ENCODE measurements at regions not wholly inside any gene's neighbourhood (a gene's known extent, or its start where the extent isn't known, plus 50 kb on each side); places are given as distances from the start of the nearest gene placed in this dataset.

DNA sequence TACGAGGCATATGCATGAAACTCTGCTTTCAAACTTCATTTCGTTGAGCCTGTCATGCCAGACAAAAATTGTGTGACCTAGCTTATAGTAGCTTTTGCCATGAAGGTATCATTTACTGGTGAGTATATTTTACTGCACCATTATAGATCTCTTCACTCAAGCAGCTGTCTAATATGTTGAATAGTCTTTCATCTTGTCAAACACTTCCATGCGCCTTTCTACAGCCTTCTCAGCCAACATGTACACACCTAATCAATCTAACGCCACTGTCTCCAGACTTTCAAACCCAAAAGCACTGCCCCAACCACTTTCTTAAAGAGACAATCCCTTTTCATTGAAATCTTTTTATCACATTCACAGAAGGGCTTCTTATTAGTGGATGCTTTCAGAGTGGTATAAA lies 757.4 kb downstream of the VRK1 start:
- H3K36me3 ChIP-seq (ENCODE audit: control insufficient read depth, insufficient read depth, low read length): no peaks in the 10 kb centered on the region
- no peaks in the 10 kb centered on the region for H3K27me3 ChIP-seq (replicated peaks; ENCODE audit: control insufficient read depth, insufficient read depth, low read length)
- TF ChIP-seq, protein P1, sequence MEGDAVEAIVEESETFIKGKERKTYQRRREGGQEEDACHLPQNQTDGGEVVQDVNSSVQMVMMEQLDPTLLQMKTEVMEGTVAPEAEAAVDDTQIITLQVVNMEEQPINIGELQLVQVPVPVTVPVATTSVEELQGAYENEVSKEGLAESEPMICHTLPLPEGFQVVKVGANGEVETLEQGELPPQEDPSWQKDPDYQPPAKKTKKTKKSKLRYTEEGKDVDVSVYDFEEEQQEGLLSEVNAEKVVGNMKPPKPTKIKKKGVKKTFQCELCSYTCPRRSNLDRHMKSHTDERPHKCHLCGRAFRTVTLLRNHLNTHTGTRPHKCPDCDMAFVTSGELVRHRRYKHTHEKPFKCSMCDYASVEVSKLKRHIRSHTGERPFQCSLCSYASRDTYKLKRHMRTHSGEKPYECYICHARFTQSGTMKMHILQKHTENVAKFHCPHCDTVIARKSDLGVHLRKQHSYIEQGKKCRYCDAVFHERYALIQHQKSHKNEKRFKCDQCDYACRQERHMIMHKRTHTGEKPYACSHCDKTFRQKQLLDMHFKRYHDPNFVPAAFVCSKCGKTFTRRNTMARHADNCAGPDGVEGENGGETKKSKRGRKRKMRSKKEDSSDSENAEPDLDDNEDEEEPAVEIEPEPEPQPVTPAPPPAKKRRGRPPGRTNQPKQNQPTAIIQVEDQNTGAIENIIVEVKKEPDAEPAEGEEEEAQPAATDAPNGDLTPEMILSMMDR (IDR thresholded peaks at IDR 0.05; ENCODE audit: insufficient read depth, low read length, poor library complexity, severe bottlenecking): no peak
- no peak overlapping the region for H3K4me3 ChIP-seq (replicated peaks; ENCODE audit: low read depth, low read length)
- DNase-seq (ENCODE audit: extremely low read depth, insufficient read length): no peak

DNA sequence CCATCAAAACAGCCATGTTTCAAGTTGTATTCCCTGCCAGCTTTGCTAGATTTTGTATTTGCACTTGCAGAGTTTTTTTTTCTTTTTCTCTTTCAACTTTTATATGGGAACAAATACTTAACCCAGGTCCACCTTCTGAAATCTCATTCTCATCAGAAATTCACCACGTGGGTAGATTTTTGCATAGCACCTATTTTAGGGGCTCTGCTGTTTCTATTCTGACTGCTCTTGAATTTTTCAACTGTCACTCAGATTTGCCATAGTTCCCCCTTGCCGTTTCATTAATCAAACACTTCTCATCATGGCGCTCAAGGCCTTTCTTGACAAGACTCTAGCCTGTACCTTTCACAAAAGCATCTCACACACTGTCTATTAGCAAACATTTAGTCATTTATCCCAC lies 767.2 kb downstream of the VRK1 start:
- no peak for DNase-seq (ENCODE audit: extremely low read depth, insufficient read length)
- no peak overlapping the region for H3K4me3 ChIP-seq (replicated peaks; ENCODE audit: low read depth, low read length)
- TF ChIP-seq, protein P1 (IDR thresholded peaks at IDR 0.05; ENCODE audit: insufficient read depth, low read length, poor library complexity, severe bottlenecking): no peak
- no peaks in the 10 kb centered on the region for H3K27me3 ChIP-seq (replicated peaks; ENCODE audit: control insufficient read depth, insufficient read depth, low read length)
- H3K36me3 ChIP-seq (ENCODE audit: control insufficient read depth, insufficient read depth, low read length): no peaks in the 10 kb centered on the region

DNA sequence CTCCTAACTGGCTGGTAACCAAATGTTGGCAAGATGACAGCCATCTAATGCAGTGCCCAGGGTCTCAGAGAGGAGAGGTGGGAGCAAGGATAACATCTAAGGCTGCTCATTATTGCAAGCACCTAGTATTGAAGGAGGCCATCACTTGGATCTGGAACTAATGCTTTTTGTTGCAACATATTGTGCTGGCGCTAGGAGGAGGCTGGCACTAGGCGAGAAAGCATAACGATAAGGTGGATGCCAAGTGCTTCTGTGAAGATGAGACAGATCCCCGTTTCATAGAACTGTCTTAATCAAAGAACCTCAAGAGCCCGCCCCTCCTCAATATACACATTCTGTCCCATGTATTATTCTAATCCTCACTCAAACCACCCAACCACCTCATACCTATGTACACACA lies 774.0 kb downstream of the VRK1 start:
- TF ChIP-seq, protein P1 (IDR thresholded peaks at IDR 0.05; ENCODE audit: insufficient read depth, low read length, poor library complexity, severe bottlenecking): no peak
- no peaks in the 10 kb centered on the region for H3K36me3 ChIP-seq (ENCODE audit: control insufficient read depth, insufficient read depth, low read length)
- no peak overlapping the region for H3K4me3 ChIP-seq (replicated peaks; ENCODE audit: low read depth, low read length)
- no peak for DNase-seq (ENCODE audit: extremely low read depth, insufficient read length)
- H3K27me3 ChIP-seq (replicated peaks; ENCODE audit: control insufficient read depth, insufficient read depth, low read length): no peaks in the 10 kb centered on the region

DNA sequence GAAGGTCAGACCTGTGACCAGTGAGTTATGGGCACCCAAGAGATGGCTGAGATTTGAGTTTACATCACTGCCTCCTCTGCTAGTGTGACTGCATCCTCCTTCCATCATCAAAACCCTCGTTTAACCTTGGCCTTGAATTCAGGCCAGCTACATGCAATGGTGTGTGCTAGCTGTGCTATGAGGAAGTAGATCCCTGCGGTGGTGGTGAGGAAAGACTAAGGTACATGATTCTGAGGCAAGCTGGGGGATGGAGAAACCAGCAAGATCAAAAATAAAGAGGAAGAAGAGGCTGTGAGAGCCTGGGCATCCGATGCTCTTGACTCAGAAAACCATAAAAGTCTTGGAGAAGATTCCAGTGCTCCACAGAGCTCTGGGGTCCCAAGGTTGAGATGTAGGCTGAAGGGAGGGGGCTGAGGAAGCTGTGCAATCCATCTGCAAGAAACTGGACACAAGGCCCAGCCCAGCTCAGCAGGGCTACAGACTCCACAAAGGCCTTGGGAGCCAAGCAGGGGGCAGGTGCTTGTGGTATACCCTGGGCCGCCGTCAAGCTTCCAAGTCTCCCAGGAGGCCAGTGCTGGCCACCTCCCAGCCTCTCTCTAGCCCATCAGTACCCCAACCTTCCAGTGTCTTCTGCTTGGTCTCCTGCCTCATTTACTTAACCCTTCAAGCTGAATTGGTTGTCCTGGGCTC lies 774.8 kb downstream of the VRK1 start:
- no peak for DNase-seq (ENCODE audit: extremely low read depth, insufficient read length)
- Histone ChIP-seq H3K36me3 (ENCODE audit: control insufficient read depth, insufficient read depth, low read length) (no peaks in the 10 kb centered on the region), H3K27me3 (replicated peaks; ENCODE audit: control insufficient read depth, insufficient read depth, low read length) (no peaks in the 10 kb centered on the region), H3K4me3 (replicated peaks; ENCODE audit: low read depth, low read length) (no peak overlapping the region)
- TF ChIP-seq, protein P1 (IDR thresholded peaks at IDR 0.05; ENCODE audit: insufficient read depth, low read length, poor library complexity, severe bottlenecking): no peak

DNA sequence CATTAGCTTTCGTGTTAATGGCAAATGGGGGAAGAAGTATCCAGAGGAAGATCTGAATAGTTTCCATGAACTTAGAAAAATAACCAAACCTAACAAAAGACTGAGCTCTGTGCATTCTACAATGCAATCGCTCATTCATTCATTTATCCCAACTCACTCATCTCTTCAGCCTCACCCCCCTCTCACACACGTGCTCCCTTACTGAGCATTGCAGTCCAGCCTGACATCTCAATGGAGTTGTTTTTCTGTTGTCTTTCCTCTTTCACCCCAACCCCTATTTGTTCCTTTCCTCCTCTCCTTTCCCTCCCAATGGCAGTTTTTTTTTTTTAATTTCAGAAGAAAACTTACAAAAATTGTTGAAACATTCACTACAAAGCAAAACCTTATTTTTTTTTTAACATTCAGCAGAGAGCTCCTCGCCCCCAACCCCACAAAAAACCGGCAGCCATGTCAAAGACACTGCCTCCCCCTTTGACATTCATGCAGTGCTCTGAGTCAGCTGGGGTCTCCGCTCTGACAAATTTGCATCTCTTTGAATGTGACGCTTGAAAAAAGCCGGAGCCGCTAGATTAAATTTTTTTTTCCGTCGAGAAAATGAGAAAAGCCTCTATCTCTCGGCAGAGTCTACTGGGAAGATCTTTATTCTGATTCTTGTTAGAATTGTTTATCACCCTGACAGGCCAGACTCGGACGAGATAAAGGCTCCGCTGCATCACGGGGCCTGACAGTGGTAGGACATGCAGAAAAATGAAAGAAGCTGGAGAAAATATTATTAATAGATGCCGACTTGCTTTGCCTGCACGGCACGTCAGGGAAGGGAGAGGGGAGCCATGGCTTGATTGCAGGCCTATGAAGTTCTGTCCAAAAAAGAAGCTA lies 775.6 kb downstream of the VRK1 start:
- Histone ChIP-seq H3K4me3 (replicated peaks; ENCODE audit: low read depth, low read length) (no peak overlapping the region), H3K36me3 (ENCODE audit: control insufficient read depth, insufficient read depth, low read length) (no peaks in the 10 kb centered on the region), H3K27me3 (replicated peaks; ENCODE audit: control insufficient read depth, insufficient read depth, low read length) (no peaks in the 10 kb centered on the region)
- TF ChIP-seq, protein P1 (IDR thresholded peaks at IDR 0.05; ENCODE audit: insufficient read depth, low read length, poor library complexity, severe bottlenecking): no peak
- no peak for DNase-seq (ENCODE audit: extremely low read depth, insufficient read length)

Measured in GM06990 (cell line).